ENCODE measurements at regions not wholly inside any gene's neighbourhood (a gene's known extent, or its start where the extent isn't known, plus 50 kb on each side); places are given as distances from the start of the nearest gene placed in this dataset.
A peak's percentile ranks its signal among the peaks of the same experiment; 100 is the strongest.
"Not testable (repeated sequence)": the region's sequence is repeated elsewhere in the genome, so short reads cannot be mapped to it uniquely, and the experiment has no call there.

GRCh38 chr13:111064661-111065060, 50.4 kb upstream of the ARHGEF7 start:
- no peak for DNase-seq

GRCh38 chr13:111062966-111063365, 52.1 kb upstream of the ARHGEF7 start:
- DNase-seq = no peak

GRCh38 chr13:111062305-111062704, 52.8 kb upstream of the ARHGEF7 start:
- DNase-seq = no peak

GRCh38 chr13:111061358-111062045, 53.6 kb upstream of the ARHGEF7 start:
- no peak for DNase-seq

GRCh38 chr13:111060237-111060919, 54.7 kb upstream of the ARHGEF7 start:
- DNase-seq = no peak

- no peak for DNase-seq
Measured at GRCh38 chr13:111058796-111059506, 56.2 kb upstream of the ARHGEF7 start.

- DNase-seq = not testable (repeated sequence)
Measured at GRCh38 chr13:111058339-111058738, 56.8 kb upstream of the ARHGEF7 start.

- not testable (repeated sequence) for DNase-seq
Measured at GRCh38 chr13:111051726-111052232, 63.3 kb upstream of the ARHGEF7 start.

GRCh38 chr13:111051041-111051725, 63.9 kb upstream of the ARHGEF7 start:
- no peak for DNase-seq

GRCh38 chr13:111050539-111050879, 64.6 kb upstream of the ARHGEF7 start:
- no peak for DNase-seq

GRCh38 chr13:111049791-111050538, 65.1 kb upstream of the ARHGEF7 start:
- DNase-seq = no peak

GRCh38 chr13:111048387-111048786, 66.7 kb upstream of the ARHGEF7 start:
- no peak for DNase-seq

- DNase-seq = no peak
Measured at GRCh38 chr13:111047326-111047725, 67.8 kb upstream of the ARHGEF7 start.

GRCh38 chr13:111046590-111047141, 68.4 kb upstream of the ARHGEF7 start:
- peak; percentile 87 for DNase-seq

GRCh38 chr13:111045170-111045569, 69.9 kb upstream of the ARHGEF7 start:
- DNase-seq = no peak

GRCh38 chr13:111044087-111044830, 70.9 kb upstream of the ARHGEF7 start:
- no peak for DNase-seq

- no peak for DNase-seq
Measured at GRCh38 chr13:111043575-111043982, 71.5 kb upstream of the ARHGEF7 start.

- no peak for DNase-seq
Measured at GRCh38 chr13:111042661-111043226, 72.4 kb upstream of the ARHGEF7 start.

- DNase-seq = no peak
Measured at GRCh38 chr13:111040830-111041229, 74.3 kb upstream of the ARHGEF7 start.

GRCh38 chr13:111039735-111040134, 75.4 kb upstream of the ARHGEF7 start:
- no peak for DNase-seq

GRCh38 chr13:111038887-111039286, 76.2 kb upstream of the ARHGEF7 start:
- no peak for DNase-seq

Data from SIG-M5 (cell line).